ENCODE measurements at regions not wholly inside any gene's neighbourhood (a gene's known extent, or its start where the extent isn't known, plus 50 kb on each side); places are given as distances from the start of the nearest gene placed in this dataset.

- no peak overlapping the region for H3K9ac ChIP-seq (ENCODE audit: insufficient read depth, low read depth, low read length)
- no peak overlapping the region for H3K4me2 ChIP-seq (ENCODE audit: low read depth, low read length)
- CTCF ChIA-PET (ENCODE audit: low intra/inter-chr PET ratio, low total read pairs) = no interaction called here
- H3K4me3 ChIP-seq (replicated peaks in 1 of 3; ENCODE audit: insufficient read depth in 1 of 3, low read depth in 2 of 3, low read length in 3 of 3) = no peak overlapping the region
- no peak overlapping the region for H3K27ac ChIP-seq (ENCODE audit: extremely low read length, insufficient read depth, low read length)
- in situ Hi-C loops (cut with HindIII; ENCODE audit: extremely low pct_ligation_motif_present, low pct_unique_long_range_greater_than_20kb) = no loop called here
- H3K9me3 ChIP-seq (ENCODE audit: low read length) = peaks cover 34% of the 10 kb centered on the region
- no peaks in the 10 kb centered on the region for H3K4me1 ChIP-seq (ENCODE audit: insufficient read depth, low read length)
- intact Hi-C loops (cut with micrococcal nuclease; ENCODE audit: unreplicated experiment) = no loop called here
- no peak overlapping the region for H2AFZ ChIP-seq (ENCODE audit: low read length)
- TF ChIP-seq NRL (CRISPR knock-in tag; IDR thresholded peaks at IDR 0.05; ENCODE audit: borderline replicate concordance) = no peak
- no peak for TF ChIP-seq RARA (CRISPR knock-in tag; IDR thresholded peaks at IDR 0.05)
- TF ChIP-seq, protein P1, sequence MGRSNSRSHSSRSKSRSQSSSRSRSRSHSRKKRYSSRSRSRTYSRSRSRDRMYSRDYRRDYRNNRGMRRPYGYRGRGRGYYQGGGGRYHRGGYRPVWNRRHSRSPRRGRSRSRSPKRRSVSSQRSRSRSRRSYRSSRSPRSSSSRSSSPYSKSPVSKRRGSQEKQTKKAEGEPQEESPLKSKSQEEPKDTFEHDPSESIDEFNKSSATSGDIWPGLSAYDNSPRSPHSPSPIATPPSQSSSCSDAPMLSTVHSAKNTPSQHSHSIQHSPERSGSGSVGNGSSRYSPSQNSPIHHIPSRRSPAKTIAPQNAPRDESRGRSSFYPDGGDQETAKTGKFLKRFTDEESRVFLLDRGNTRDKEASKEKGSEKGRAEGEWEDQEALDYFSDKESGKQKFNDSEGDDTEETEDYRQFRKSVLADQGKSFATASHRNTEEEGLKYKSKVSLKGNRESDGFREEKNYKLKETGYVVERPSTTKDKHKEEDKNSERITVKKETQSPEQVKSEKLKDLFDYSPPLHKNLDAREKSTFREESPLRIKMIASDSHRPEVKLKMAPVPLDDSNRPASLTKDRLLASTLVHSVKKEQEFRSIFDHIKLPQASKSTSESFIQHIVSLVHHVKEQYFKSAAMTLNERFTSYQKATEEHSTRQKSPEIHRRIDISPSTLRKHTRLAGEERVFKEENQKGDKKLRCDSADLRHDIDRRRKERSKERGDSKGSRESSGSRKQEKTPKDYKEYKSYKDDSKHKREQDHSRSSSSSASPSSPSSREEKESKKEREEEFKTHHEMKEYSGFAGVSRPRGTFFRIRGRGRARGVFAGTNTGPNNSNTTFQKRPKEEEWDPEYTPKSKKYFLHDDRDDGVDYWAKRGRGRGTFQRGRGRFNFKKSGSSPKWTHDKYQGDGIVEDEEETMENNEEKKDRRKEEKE (IDR thresholded peaks at IDR 0.05) = no peak
- no peak for TF ChIP-seq ZSCAN20 (CRISPR knock-in tag; IDR thresholded peaks at IDR 0.05; ENCODE audit: borderline replicate concordance)
- no peak for TF ChIP-seq SRSF4 (IDR thresholded peaks at IDR 0.05; ENCODE audit: low read depth, low read length, poor library complexity, severe bottlenecking)
- no peak for TF ChIP-seq KDM2A (CRISPR knock-in tag; IDR thresholded peaks at IDR 0.05; ENCODE audit: borderline replicate concordance, low read depth)
- no peak for FAIRE-seq
- no peak for DNase-seq (ENCODE audit: low spot score)
- no peak for ATAC-seq
- no peaks in the 10 kb centered on the region for H3K79me2 ChIP-seq (ENCODE audit: insufficient read depth, low read length)
- no peaks in the 10 kb centered on the region for H3K27me3 ChIP-seq (ENCODE audit: control insufficient read depth in 1 of 2, insufficient read depth in 2 of 2, low read length in 2 of 2)
- POLR2A ChIA-PET = no interaction called here
- 0% methylated on average over 1 of the region's 1 CpG for WGBS (ENCODE audit: low lambda C conversion rate)
- H3K36me3 ChIP-seq (replicated peaks in 1 of 2; ENCODE audit: control insufficient read depth in 1 of 2, insufficient read depth in 2 of 2, low read length in 2 of 2) = no peaks in the 10 kb centered on the region
- no peaks in the 10 kb centered on the region for H4K20me1 ChIP-seq (ENCODE audit: insufficient read depth, low read length)
- BruUV-seq (replicated peaks) = no TSS peak
Observed at GRCh38 chr4:167475951-167476350, 241.7 kb upstream of the SPOCK3 start.

GRCh38 chr4:167492007-167492406 is 257.7 kb upstream of the SPOCK3 start:
- CTCF ChIA-PET (ENCODE audit: low intra/inter-chr PET ratio, low total read pairs) = no interaction called here
- in situ Hi-C loops (cut with HindIII; ENCODE audit: extremely low pct_ligation_motif_present, low pct_unique_long_range_greater_than_20kb) (no loop called here), intact Hi-C loops (cut with micrococcal nuclease; ENCODE audit: unreplicated experiment) (no loop called here)
- H3K4me1 ChIP-seq (ENCODE audit: insufficient read depth, low read length) = no peaks in the 10 kb centered on the region
- no TSS peak for BruUV-seq (replicated peaks)
- H3K9me3 ChIP-seq (ENCODE audit: low read length) = peaks cover 46% of the 10 kb centered on the region
- no peak overlapping the region for H3K9ac ChIP-seq (ENCODE audit: insufficient read depth, low read depth, low read length)
- no peak for ATAC-seq
- TF ChIP-seq, protein P2, sequence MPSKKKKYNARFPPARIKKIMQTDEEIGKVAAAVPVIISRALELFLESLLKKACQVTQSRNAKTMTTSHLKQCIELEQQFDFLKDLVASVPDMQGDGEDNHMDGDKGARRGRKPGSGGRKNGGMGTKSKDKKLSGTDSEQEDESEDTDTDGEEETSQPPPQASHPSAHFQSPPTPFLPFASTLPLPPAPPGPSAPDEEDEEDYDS (CRISPR knock-in tag; IDR thresholded peaks at IDR 0.05) = no peak
- no peak for TF ChIP-seq REXO4 (CRISPR knock-in tag; IDR thresholded peaks at IDR 0.05; ENCODE audit: borderline replicate concordance)
- no peak overlapping the region for H2AFZ ChIP-seq (ENCODE audit: low read length)
- no peak overlapping the region for H3K4me2 ChIP-seq (ENCODE audit: low read depth, low read length)
- no peak for FAIRE-seq
- no peak overlapping the region for H3K4me3 ChIP-seq (replicated peaks in 1 of 3; ENCODE audit: insufficient read depth in 1 of 3, low read depth in 2 of 3, low read length in 3 of 3)
- no peak for DNase-seq (ENCODE audit: low spot score)
- whole genome bisulfite sequencing (ENCODE audit: low lambda C conversion rate) = 0% methylated on average over 1 of the region's 1 CpG
- H3K79me2 ChIP-seq (ENCODE audit: insufficient read depth, low read length) = no peaks in the 10 kb centered on the region
- no peaks in the 10 kb centered on the region for H3K36me3 ChIP-seq (replicated peaks in 1 of 2; ENCODE audit: control insufficient read depth in 1 of 2, insufficient read depth in 2 of 2, low read length in 2 of 2)
- H3K27ac ChIP-seq (ENCODE audit: extremely low read length, insufficient read depth, low read length) = no peak overlapping the region
- H4K20me1 ChIP-seq (ENCODE audit: insufficient read depth, low read length) = no peaks in the 10 kb centered on the region
- H3K27me3 ChIP-seq (ENCODE audit: control insufficient read depth in 1 of 2, insufficient read depth in 2 of 2, low read length in 2 of 2) = no peaks in the 10 kb centered on the region
- POLR2A ChIA-PET = no interaction called here

All from HepG2 (cell line).